Tibial artery (tissue), 4 donors: ENCODE measurements at regions not wholly inside any gene's neighbourhood (a gene's known extent, or its start where the extent isn't known, plus 50 kb on each side); places are given as distances from the start of the nearest gene placed in this dataset.
"Not testable (repeated sequence)": the region's sequence is repeated elsewhere in the genome, so short reads cannot be mapped to it uniquely, and the experiment has no call there.

Experiments
- DNase-seq, 2 donors: peaks; one replicate each; pipeline ENCODE4 v3.0.0-alpha.2; 2019
- H3K27ac ChIP-seq, 2 donors: fragments of 200-600 bp; sonication (generic) in 1 of 2; 1 replicate in 1 of 2; 2 replicates in 1 of 2; pipeline ENCODE4 v1.5.1; 2018 to 2019; ENCODE audit warnings: mild to moderate bottlenecking in 1 of 2
- H3K27me3 ChIP-seq, 2 donors: fragments of 200-600 bp; sonication (generic) in 1 of 2; one replicate each; pipeline versions ENCODE4 v1.5.1 to v1.6.0; 2016 to 2019
- H3K36me3 ChIP-seq, 3 donors: fragments of 200-600 bp; sonication (generic) in 2 of 3; one replicate each; pipeline ENCODE4 v1.5.1; 2016 to 2019; ENCODE audit warnings: mild to moderate bottlenecking in 2 of 3
- H3K4me1 ChIP-seq, 4 donors: fragments of 200-600 bp; sonication (generic) in 2 of 4; 1 replicate in 3 of 4; 2 replicates in 1 of 4; pipeline ENCODE4 v1.5.1; 2016 to 2019
- H3K4me3 ChIP-seq, 2 donors: fragments of 200-600 bp; sonication (generic) in 1 of 2; 1 replicate in 1 of 2; 2 replicates in 1 of 2; pipeline ENCODE4 v1.5.1; 2018 to 2019; ENCODE audit warnings: mild to moderate bottlenecking in 2 of 2
- H3K9me3 ChIP-seq, 3 donors: fragments of 200-600 bp; sonication (generic) in 1 of 3; one replicate each; pipeline ENCODE4 v1.5.1; 2016 to 2019
- CTCF ChIP-seq, 2 experiments: fragments of 200-600 bp in 1 of 2; fragments of 450-650 bp in 1 of 2; IDR thresholded peaks; one replicate each; pipeline ENCODE4 v1.5.1; 2017 to 2019; ENCODE audit warnings: antibody characterized with exemption in 2 of 2, mild to moderate bottlenecking in 1 of 2, moderate library complexity in 1 of 2
- intact Hi-C: fragments of 100-400 bp; cut with DNase I; formaldehyde crosslinking; loops from one replicate; pipeline ENCODE4 v1.15.0; 2023; ENCODE audit warnings: low total_unique reads

GRCh38 chrY:18919256-18919655 lies 145.7 kb upstream of the HSFY2 start:
- intact Hi-C loops, result no loop called here
- Histone ChIP-seq H3K27me3 (no peaks in the 10 kb centered on the region), H3K4me3 (no peak overlapping the region), H3K36me3 (no peaks in the 10 kb centered on the region), H3K27ac (no peak overlapping the region), H3K9me3 (no peaks in the 10 kb centered on the region), H3K4me1 (peaks cover 0 to 1% (median 0%) of the 10 kb centered on the region in 4 donors)
- no peak for TF ChIP-seq CTCF (IDR thresholded peaks at IDR 0.05)
- no peak for DNase-seq

- intact Hi-C loops, result no loop called here
- Histone ChIP-seq H3K9me3 (no peaks in the 10 kb centered on the region), H3K27me3 (no peaks in the 10 kb centered on the region), H3K4me3 (no peak overlapping the region), H3K4me1 (no peaks in the 10 kb centered on the region), H3K27ac (no peak overlapping the region), H3K36me3 (no peaks in the 10 kb centered on the region)
- TF ChIP-seq CTCF (IDR thresholded peaks at IDR 0.05), result no peak
- DNase-seq, result no peak
Measured at GRCh38 chrY:18912846-18913245, 139.3 kb upstream of the HSFY2 start.

GRCh38 chrY:18909846-18910245 lies 136.3 kb upstream of the HSFY2 start:
- H3K9me3 ChIP-seq, result no peaks in the 10 kb centered on the region
- intact Hi-C loops, result no loop called here
- H3K4me3 ChIP-seq, result no peak overlapping the region
- no peaks in the 10 kb centered on the region for H3K27me3 ChIP-seq
- DNase-seq, result no peak
- no peak for TF ChIP-seq CTCF (IDR thresholded peaks at IDR 0.05)
- H3K4me1 ChIP-seq, result no peaks in the 10 kb centered on the region
- no peak overlapping the region for H3K27ac ChIP-seq
- H3K36me3 ChIP-seq, result no peaks in the 10 kb centered on the region

GRCh38 chrY:18906198-18906597 lies 132.7 kb upstream of the HSFY2 start:
- H3K4me1 ChIP-seq, H3K36me3 ChIP-seq, H3K9me3 ChIP-seq, H3K27me3 ChIP-seq, DNase-seq, intact Hi-C loops, H3K4me3 ChIP-seq, H3K27ac ChIP-seq: not testable (repeated sequence)

GRCh38 chrY:18904296-18904695 lies 130.8 kb upstream of the HSFY2 start:
- no peak for DNase-seq
- H3K4me1 ChIP-seq, result no peaks in the 10 kb centered on the region
- H3K27ac ChIP-seq, result no peak overlapping the region
- no peak for TF ChIP-seq CTCF (IDR thresholded peaks at IDR 0.05)
- H3K27me3 ChIP-seq, result no peaks in the 10 kb centered on the region
- no peak overlapping the region for H3K4me3 ChIP-seq
- no peaks in the 10 kb centered on the region for H3K36me3 ChIP-seq
- H3K9me3 ChIP-seq, result no peaks in the 10 kb centered on the region
- intact Hi-C loops, result no loop called here

GRCh38 chrY:18891994-18892393 lies 118.5 kb upstream of the HSFY2 start:
- no peaks in the 10 kb centered on the region for H3K36me3 ChIP-seq
- intact Hi-C loops, result no loop called here
- TF ChIP-seq CTCF (IDR thresholded peaks at IDR 0.05), result no peak
- no peak overlapping the region for H3K4me3 ChIP-seq
- H3K4me1 ChIP-seq, result no peaks in the 10 kb centered on the region
- H3K9me3 ChIP-seq, result no peaks in the 10 kb centered on the region
- H3K27me3 ChIP-seq, result no peaks in the 10 kb centered on the region
- no peak for DNase-seq
- H3K27ac ChIP-seq, result no peak overlapping the region
